CD14-positive monocyte (primary cell): ENCODE measurements at regions not wholly inside any gene's neighbourhood (a gene's known extent, or its start where the extent isn't known, plus 50 kb on each side); places are given as distances from the start of the nearest gene placed in this dataset.

Experiments
- DNase-seq, 3 donors: peaks; one replicate each; pipeline ENCODE4 v3.0.0-alpha.2; 2011 to 2022
- H2AFZ ChIP-seq: 2 replicates; pipeline ENCODE4 v1.6.0; 2012; ENCODE audit warnings: mild to moderate bottlenecking, low read depth, low read length, inconsistent platforms; ENCODE audit not compliant: insufficient read depth, poor library complexity, severe bottlenecking
- H3K27ac ChIP-seq, 2 donors: 1 replicate in 1 of 2; 2 replicates in 1 of 2; pipeline ENCODE4 v1.5.1; 2012 to 2013; ENCODE audit warnings: low read length in 2 of 2, control low read depth in 1 of 2, inconsistent platforms in 1 of 2, low read depth in 1 of 2, mild to moderate bottlenecking in 1 of 2
- H3K27me3 ChIP-seq, 2 donors: one replicate each; pipeline versions ENCODE4 v1.6.0 to v1.6.1; 2011 to 2013; ENCODE audit warnings: low read length in 2 of 2; ENCODE audit not compliant: control insufficient read depth in 2 of 2, insufficient read depth in 2 of 2
- H3K36me3 ChIP-seq, 2 donors: replicated peaks in 1 of 2; 1 replicate in 1 of 2; 2 replicates in 1 of 2; pipeline versions ENCODE4 v1.5.1 to v1.6.1; 2012 to 2013; ENCODE audit warnings: low read length in 2 of 2, control low read depth in 1 of 2, inconsistent platforms in 1 of 2, mild to moderate bottlenecking in 1 of 2; ENCODE audit not compliant: insufficient read depth in 2 of 2, control insufficient read depth in 1 of 2
- H3K4me1 ChIP-seq, 2 donors: 1 replicate in 1 of 2; 2 replicates in 1 of 2; pipeline versions ENCODE4 v1.5.1 to v1.6.1; 2012 to 2013; ENCODE audit warnings: low read length in 2 of 2, control low read depth in 1 of 2, inconsistent platforms in 1 of 2, mild to moderate bottlenecking in 1 of 2, moderate library complexity in 1 of 2; ENCODE audit not compliant: insufficient read depth in 2 of 2, control insufficient read depth in 1 of 2
- H3K4me2 ChIP-seq: replicated peaks from 2 replicates; pipeline ENCODE3; 2012; ENCODE audit warnings: low read length, moderate library complexity, mild to moderate bottlenecking; ENCODE audit not compliant: poor library complexity, severe bottlenecking; ENCODE audit errors: extremely low read depth
- H3K4me3 ChIP-seq, 3 experiments: fragments of 200-600 bp in 1 of 3; sonication (generic) in 1 of 3; replicated peaks in 1 of 3; 1 replicate in 2 of 3; 2 replicates in 1 of 3; pipeline ENCODE4 v1.5.1; 2011 to 2013; ENCODE audit warnings: low read length in 3 of 3, mild to moderate bottlenecking in 3 of 3, control low read depth in 2 of 3, low read depth in 2 of 3, inconsistent platforms in 1 of 3, moderate library complexity in 1 of 3
- H3K79me2 ChIP-seq: 2 replicates; pipeline ENCODE4 v1.6.0; 2012; ENCODE audit warnings: mild to moderate bottlenecking, control low read depth, inconsistent platforms, low read length, moderate library complexity; ENCODE audit not compliant: insufficient read depth
- H3K9ac ChIP-seq: 2 replicates; pipeline ENCODE4 v1.6.0; 2017; ENCODE audit warnings: low read length, mild to moderate bottlenecking; ENCODE audit not compliant: insufficient read depth, poor library complexity, severe bottlenecking
- H3K9me3 ChIP-seq, 2 donors: replicated peaks in 1 of 2; 1 replicate in 1 of 2; 2 replicates in 1 of 2; pipeline versions ENCODE4 v1.5.1 to v1.6.1; 2012 to 2013; ENCODE audit warnings: low read length in 2 of 2, control low read depth in 1 of 2; ENCODE audit not compliant: control insufficient read depth in 1 of 2, insufficient read depth in 1 of 2
- H4K20me1 ChIP-seq: 2 replicates; pipeline ENCODE4 v1.6.0; 2012; ENCODE audit warnings: mild to moderate bottlenecking, low read length, control low read depth, moderate library complexity; ENCODE audit not compliant: insufficient read depth
- H3K27ac Mint-ChIP-seq, 7 donors: one replicate each; pipeline ENCODE4 v1.8.0; 2020; ENCODE audit warnings: mild to moderate bottlenecking in 7 of 7, mixed read lengths in 7 of 7, moderate library complexity in 6 of 7, inconsistent platforms in 2 of 7
- H3K27me3 Mint-ChIP-seq, 3 donors: one replicate each; pipeline ENCODE4 v1.8.0; 2021 to 2022; ENCODE audit warnings: low read depth in 3 of 3, mild to moderate bottlenecking in 3 of 3, mixed read lengths in 3 of 3, moderate library complexity in 3 of 3, inconsistent platforms in 1 of 3
- H3K36me3 Mint-ChIP-seq, 2 donors: one replicate each; pipeline ENCODE4 v1.8.0; 2020; ENCODE audit warnings: mixed read lengths in 2 of 2, inconsistent platforms in 1 of 2, mild to moderate bottlenecking in 1 of 2
- H3K4me1 Mint-ChIP-seq: one replicate; pipeline ENCODE4 v1.8.0; 2020; ENCODE audit warnings: mild to moderate bottlenecking, mixed read lengths
- H3K4me3 Mint-ChIP-seq, 2 donors: one replicate each; pipeline ENCODE4 v1.8.0; 2020; ENCODE audit warnings: mild to moderate bottlenecking in 2 of 2, mixed read lengths in 2 of 2, moderate library complexity in 1 of 2
- H3K9me3 Mint-ChIP-seq, 7 donors: one replicate each; pipeline ENCODE4 v1.8.0; 2020 to 2022; ENCODE audit warnings: mixed read lengths in 7 of 7, mild to moderate bottlenecking in 6 of 7, moderate library complexity in 6 of 7, inconsistent platforms in 2 of 7
- CTCF ChIP-seq: fragments of 200-600 bp; IDR thresholded peaks from one replicate; pipeline ENCODE4 v1.8.0; 2022; ENCODE audit warnings: antibody characterized with exemption, mild to moderate bottlenecking
- WGBS: methylation state at CpG from one replicate; pipeline ENCODE4 v1.1.5; 2013; ENCODE audit warnings: missing lambda C conversion rate; ENCODE audit not compliant: insufficient coverage; 5-methylcytosine and 5-hydroxymethylcytosine counted together
- intact Hi-C, 2 donors: fragments of 100-400 bp; cut with micrococcal nuclease; formaldehyde crosslinking; loops; one replicate each; pipeline versions ENCODE4 v1.15.0 to v1.15.1; 2023

- no peak for DNase-seq
- WGBS, result no CpG with 5 or more reads among the region's 1 CpG
- Histone ChIP-seq H3K9ac (no peak overlapping the region), H3K4me3 (no peak overlapping the region), H3K4me2 (no peak overlapping the region), H3K27ac (no peak overlapping the region), H3K36me3 (no peaks in the 10 kb centered on the region), H3K79me2 (no peaks in the 10 kb centered on the region), H3K4me1 (no peaks in the 10 kb centered on the region), H3K9me3 (peaks cover 0 to 4% of the 10 kb centered on the region in 2 donors), H4K20me1 (no peaks in the 10 kb centered on the region), H2AFZ (no peak overlapping the region), H3K27me3 (no peaks in the 10 kb centered on the region)
- peaks cover 0 to 1% (median 0%) of the 10 kb centered on the region in 3 donors for H3K27me3 Mint-ChIP-seq
- H3K9me3 Mint-ChIP-seq, result peaks cover 0 to 11% (median 4%) of the 10 kb centered on the region in 7 donors
- H3K4me1 Mint-ChIP-seq, result no peaks in the 10 kb centered on the region
- no peak for TF ChIP-seq CTCF
- no peaks in the 10 kb centered on the region for H3K36me3 Mint-ChIP-seq
- intact Hi-C loops, result no loop called here
- no peak overlapping the region for H3K27ac Mint-ChIP-seq
- no peak overlapping the region for H3K4me3 Mint-ChIP-seq
Measured at GRCh38 chr18:2060086-2060485, 511.2 kb downstream of the METTL4 start.

GRCh38 chr18:2070631-2071030, 500.7 kb downstream of the METTL4 start:
- Histone ChIP-seq H3K9ac (no peak overlapping the region), H4K20me1 (no peaks in the 10 kb centered on the region), H3K4me3 (no peak overlapping the region), H3K36me3 (no peaks in the 10 kb centered on the region), H3K27ac (no peak overlapping the region), H2AFZ (no peak overlapping the region), H3K27me3 (no peaks in the 10 kb centered on the region), H3K4me1 (no peaks in the 10 kb centered on the region), H3K4me2 (no peak overlapping the region), H3K79me2 (no peaks in the 10 kb centered on the region), H3K9me3 (no peaks in the 10 kb centered on the region)
- Mint-ChIP-seq H3K9me3 (peaks cover 0 to 6% (median 0%) of the 10 kb centered on the region in 7 donors), H3K4me3 (no peak overlapping the region), H3K27me3 (peaks cover 0 to 2% (median 0%) of the 10 kb centered on the region in 3 donors), H3K27ac (no peak overlapping the region), H3K4me1 (no peaks in the 10 kb centered on the region), H3K36me3 (no peaks in the 10 kb centered on the region)
- intact Hi-C loops, result no loop called here
- no peak for TF ChIP-seq CTCF
- no peak for DNase-seq
- 95% methylated on average over 3 of the region's 4 CpGs for WGBS
